Inferior parietal cortex (tissue), 1 donor: ENCODE measurements at regions not wholly inside any gene's neighbourhood (a gene's known extent, or its start where the extent isn't known, plus 50 kb on each side); places are given as distances from the start of the nearest gene placed in this dataset.

Experiments used
- DNase-seq: peaks from one replicate; pipeline ENCODE4 v3.0.0-alpha.2; 2016; ENCODE audit errors: extremely low spot score

- no peak for DNase-seq
Observed at GRCh38 chrX:51798701-51799100, 55.5 kb downstream of the GSPT2 start.

- DNase-seq, result peak; percentile 64
Observed at GRCh38 chrX:51802917-51803688, 59.9 kb downstream of the GSPT2 start.

GRCh38 chrX:51803833-51804232 lies 60.6 kb downstream of the GSPT2 start:
- DNase-seq, result no peak

- DNase-seq, result no peak
Observed at GRCh38 chrX:51804741-51805140, 61.5 kb downstream of the GSPT2 start.

- DNase-seq, result no peak
Observed at GRCh38 chrX:51813886-51814460, 70.7 kb downstream of the GSPT2 start.

- DNase-seq, result no peak
Observed at GRCh38 chrX:51824061-51824460, 69.4 kb upstream of the MAGED1 start.

- DNase-seq, result no peak
Observed at GRCh38 chrX:51825436-51825835, 68.0 kb upstream of the MAGED1 start.

- DNase-seq, result no peak
Observed at GRCh38 chrX:51834076-51834475, 59.3 kb upstream of the MAGED1 start.

- DNase-seq, result no peak
Observed at GRCh38 chrX:51836823-51837222, 56.6 kb upstream of the MAGED1 start.

GRCh38 chrX:51837451-51837850 lies 56.0 kb upstream of the MAGED1 start:
- DNase-seq, result no peak

- peak; percentile 20 for DNase-seq
Observed at GRCh38 chrX:51837921-51838320, 55.5 kb upstream of the MAGED1 start.
